PC-9 (cell line): ENCODE measurements at regions not wholly inside any gene's neighbourhood (a gene's known extent, or its start where the extent isn't known, plus 50 kb on each side); places are given as distances from the start of the nearest gene placed in this dataset.

Experiments
- CTCF ChIP-seq: fragments of 200-600 bp; sonication (generic); conservative IDR thresholded peaks from 2 replicates; pipeline ENCODE4 v1.6.1; 2017; ENCODE audit warnings: mixed run types, antibody characterized with exemption, mild to moderate bottlenecking, moderate library complexity
- EZH2 ChIP-seq: fragments of 200-600 bp; sonication (generic); IDR thresholded peaks from 2 replicates; pipeline ENCODE4 v1.8.0; 2017; ENCODE audit warnings: antibody characterized with exemption, low read depth

DNA sequence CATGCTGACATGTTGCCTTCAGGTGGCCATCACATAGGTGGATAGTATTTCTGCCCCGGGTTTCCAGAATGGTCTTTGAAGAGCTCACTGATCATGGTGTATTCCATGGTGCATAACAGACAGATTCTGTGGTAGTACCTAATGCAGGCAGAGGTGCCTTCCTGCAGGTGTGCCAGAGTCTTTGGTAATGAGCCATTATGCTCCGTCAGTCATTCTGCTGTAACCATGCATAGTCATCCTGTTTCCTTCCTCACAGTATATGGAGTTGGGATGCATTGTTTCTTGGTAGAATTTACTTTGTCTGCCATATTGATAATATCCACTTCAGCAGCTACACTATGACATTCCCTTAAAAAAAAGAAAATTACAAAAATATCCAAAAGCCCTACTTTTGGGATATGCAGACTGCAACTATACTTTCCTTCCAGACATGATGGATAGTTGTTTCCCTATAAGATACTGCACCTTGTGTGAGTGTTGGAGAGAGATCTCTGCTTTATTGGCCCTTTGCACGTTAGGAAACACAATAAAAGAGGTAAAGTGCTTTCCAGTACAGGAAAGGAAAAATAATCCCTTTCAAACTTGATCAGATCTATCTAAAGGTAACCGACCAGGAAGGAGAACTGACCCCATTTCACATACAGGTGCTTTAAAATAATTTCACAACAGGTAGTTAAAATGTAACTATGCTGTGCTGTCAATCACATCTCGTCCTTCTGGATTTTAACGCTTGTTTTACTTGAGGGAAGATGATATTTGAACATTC, 537.5 kb upstream of the WWC1 start:
- TF ChIP-seq CTCF (no peak), EZH2 (no peak)
